Breast epithelium (tissue), 4 donors: ENCODE measurements at regions not wholly inside any gene's neighbourhood (a gene's known extent, or its start where the extent isn't known, plus 50 kb on each side); places are given as distances from the start of the nearest gene placed in this dataset.

Experiments
- DNase-seq, 2 donors: peaks; one replicate each; pipeline ENCODE4 v3.0.0-alpha.2; 2019; ENCODE audit warnings: low spot score in 2 of 2
- H3K27ac ChIP-seq, 2 donors: fragments of 200-600 bp; sonication (generic) in 1 of 2; one replicate each; pipeline ENCODE4 v1.5.1; 2016 to 2019; ENCODE audit warnings: mild to moderate bottlenecking in 1 of 2
- H3K27me3 ChIP-seq, 2 donors: fragments of 200-600 bp; sonication (generic) in 1 of 2; one replicate each; pipeline versions ENCODE4 v1.5.1 to v1.6.0; 2017 to 2019; ENCODE audit warnings: control low read depth in 1 of 2, mild to moderate bottlenecking in 1 of 2
- H3K36me3 ChIP-seq: fragments of 200-600 bp; one replicate; pipeline ENCODE4 v1.5.1; 2019
- H3K4me1 ChIP-seq, 2 donors: fragments of 200-600 bp; sonication (generic); one replicate each; pipeline ENCODE4 v1.5.1; 2016 to 2019; ENCODE audit warnings: control low read depth in 1 of 2
- H3K4me3 ChIP-seq, 3 donors: fragments of 200-600 bp; sonication (generic); 1 replicate in 2 of 3; 2 replicates in 1 of 3; pipeline ENCODE4 v1.5.1; 2016 to 2019; ENCODE audit warnings: mild to moderate bottlenecking in 3 of 3, moderate library complexity in 2 of 3
- H3K9me3 ChIP-seq, 2 donors: fragments of 200-600 bp; sonication (generic) in 1 of 2; one replicate each; pipeline ENCODE4 v1.5.1; 2016 to 2019; ENCODE audit warnings: control low read depth in 1 of 2
- CTCF ChIP-seq, 3 donors: fragments of 450-650 bp; IDR thresholded peaks; one replicate each; pipeline ENCODE4 v1.5.1; 2016 to 2017; ENCODE audit warnings: antibody characterized with exemption in 3 of 3, mild to moderate bottlenecking in 3 of 3, moderate library complexity in 3 of 3
- POLR2A ChIP-seq: fragments of 450-650 bp; IDR thresholded peaks from one replicate; pipeline ENCODE4 v1.6.1; 2016; ENCODE audit warnings: antibody characterized with exemption, mild to moderate bottlenecking, moderate library complexity
- POLR2AphosphoS5 ChIP-seq, 3 donors: sonication (generic); formaldehyde crosslinking; IDR thresholded peaks; one replicate each; pipeline ENCODE4 v1.6.1; 2017; ENCODE audit warnings: antibody characterized with exemption in 3 of 3
- intact Hi-C: fragments of 100-400 bp; cut with DNase I; formaldehyde crosslinking; loops from one replicate; pipeline ENCODE4 v1.15.1; 2023; ENCODE audit warnings: low total_unique reads

GRCh38 chr1:185459141-185459540 lies 142.1 kb upstream of the IVNS1ABP start:
- Histone ChIP-seq H3K4me3 (no peak overlapping the region), H3K27me3 (no peaks in the 10 kb centered on the region), H3K27ac (no peak overlapping the region), H3K36me3 (no peaks in the 10 kb centered on the region), H3K4me1 (no peaks in the 10 kb centered on the region), H3K9me3 (no peaks in the 10 kb centered on the region)
- intact Hi-C loops: no loop called here
- DNase-seq: no peak
- TF ChIP-seq CTCF (IDR thresholded peaks at IDR 0.05): no peak
- no peak for TF ChIP-seq POLR2A
- no peak for TF ChIP-seq POLR2AphosphoS5 (IDR thresholded peaks at IDR 0.05)

- H3K27me3 ChIP-seq: no peaks in the 10 kb centered on the region
- no peak overlapping the region for H3K27ac ChIP-seq
- intact Hi-C loops: no loop called here
- TF ChIP-seq POLR2AphosphoS5 (IDR thresholded peaks at IDR 0.05): no peak
- H3K4me1 ChIP-seq: no peaks in the 10 kb centered on the region
- no peak overlapping the region for H3K4me3 ChIP-seq
- DNase-seq: no peak
- H3K36me3 ChIP-seq: no peaks in the 10 kb centered on the region
- no peaks in the 10 kb centered on the region for H3K9me3 ChIP-seq
Measured at GRCh38 chr1:185458670-185459069, 141.6 kb upstream of the IVNS1ABP start.

- intact Hi-C loops: no loop called here
- DNase-seq: no peak
- Histone ChIP-seq H3K4me3 (no peak overlapping the region), H3K27ac (no peak overlapping the region), H3K9me3 (no peaks in the 10 kb centered on the region), H3K36me3 (no peaks in the 10 kb centered on the region), H3K27me3 (no peaks in the 10 kb centered on the region), H3K4me1 (no peaks in the 10 kb centered on the region)
- no peak for TF ChIP-seq POLR2A
- TF ChIP-seq POLR2AphosphoS5 (IDR thresholded peaks at IDR 0.05): no peak
- no peak for TF ChIP-seq CTCF (IDR thresholded peaks at IDR 0.05)
Measured at GRCh38 chr1:185453496-185454192, 136.6 kb upstream of the IVNS1ABP start.

GRCh38 chr1:185450917-185451316 lies 133.9 kb upstream of the IVNS1ABP start:
- intact Hi-C loops: no loop called here
- Histone ChIP-seq H3K27me3 (no peaks in the 10 kb centered on the region), H3K4me3 (no peak overlapping the region), H3K36me3 (no peaks in the 10 kb centered on the region), H3K4me1 (no peaks in the 10 kb centered on the region), H3K27ac (no peak overlapping the region), H3K9me3 (no peaks in the 10 kb centered on the region)
- no peak for TF ChIP-seq POLR2A
- TF ChIP-seq POLR2AphosphoS5 (IDR thresholded peaks at IDR 0.05): no peak
- TF ChIP-seq CTCF (IDR thresholded peaks at IDR 0.05): no peak
- no peak for DNase-seq

- no peak overlapping the region for H3K27ac ChIP-seq
- H3K9me3 ChIP-seq: no peaks in the 10 kb centered on the region
- intact Hi-C loops: no loop called here
- H3K36me3 ChIP-seq: no peaks in the 10 kb centered on the region
- TF ChIP-seq POLR2AphosphoS5 (IDR thresholded peaks at IDR 0.05) (no peak), POLR2A (no peak), CTCF (IDR thresholded peaks at IDR 0.05) (no peak)
- H3K27me3 ChIP-seq: no peaks in the 10 kb centered on the region
- no peak for DNase-seq
- H3K4me1 ChIP-seq: no peaks in the 10 kb centered on the region
- no peak overlapping the region for H3K4me3 ChIP-seq
Measured at GRCh38 chr1:185450060-185450788, 133.2 kb upstream of the IVNS1ABP start.
